OCI-LY1 (cell line): ENCODE measurements at regions not wholly inside any gene's neighbourhood (a gene's known extent, or its start where the extent isn't known, plus 50 kb on each side); places are given as distances from the start of the nearest gene placed in this dataset.
"Not testable (repeated sequence)": the region's sequence is repeated elsewhere in the genome, so short reads cannot be mapped to it uniquely, and the experiment has no call there.

Experiments used
- H2AFZ ChIP-seq: fragments of 200-600 bp; sonication (generic), shearing (Covaris generic); 2 replicates; pipeline ENCODE4 v1.6.0; 2014; ENCODE audit warnings: antibody characterized with exemption, mild to moderate bottlenecking, low read length
- H3F3A ChIP-seq: fragments of 200-600 bp; sonication (generic), shearing (Covaris generic); 2 replicates; pipeline ENCODE4 v1.6.0; 2014; ENCODE audit warnings: mild to moderate bottlenecking, antibody characterized with exemption, low read length, moderate library complexity; ENCODE audit not compliant: insufficient read depth
- H3K27ac ChIP-seq: fragments of 200-600 bp; sonication (generic); 2 replicates; pipeline ENCODE4 v1.5.1; 2014; ENCODE audit warnings: low read length, mixed run types, mild to moderate bottlenecking, low read depth; ENCODE audit not compliant: poor library complexity, severe bottlenecking
- H3K27me3 ChIP-seq: fragments of 200-600 bp; sonication (generic); 2 replicates; pipeline ENCODE4 v1.6.0; 2014; ENCODE audit warnings: antibody characterized with exemption, mild to moderate bottlenecking, low read length, moderate library complexity; ENCODE audit not compliant: insufficient read depth
- H3K36me3 ChIP-seq: fragments of 200-600 bp; sonication (generic); 2 replicates; pipeline ENCODE4 v1.6.1; 2014; ENCODE audit warnings: mild to moderate bottlenecking, antibody characterized with exemption, low read length, moderate library complexity, mixed read lengths; ENCODE audit not compliant: insufficient read depth
- H3K4me1 ChIP-seq: fragments of 200-600 bp; sonication (generic); 2 replicates; pipeline ENCODE4 v1.5.1; 2014; ENCODE audit warnings: mild to moderate bottlenecking, low read length, moderate library complexity; ENCODE audit not compliant: insufficient read depth, severe bottlenecking
- H3K4me2 ChIP-seq: fragments of 200-600 bp; sonication (generic), shearing (Covaris generic); 2 replicates; pipeline ENCODE4 v1.6.1; 2014; ENCODE audit warnings: low read length
- H3K4me3 ChIP-seq: fragments of 200-600 bp; sonication (generic); 2 replicates; pipeline ENCODE4 v1.5.1; 2014; ENCODE audit warnings: low read length, low read depth, mild to moderate bottlenecking, mixed read lengths; ENCODE audit not compliant: poor library complexity, severe bottlenecking
- H3K79me2 ChIP-seq: fragments of 200-600 bp; shearing (Covaris generic); 2 replicates; pipeline ENCODE4 v1.6.1; 2016; ENCODE audit warnings: mixed run types, low read length, mixed read lengths; ENCODE audit not compliant: insufficient read depth
- H3K9ac ChIP-seq: fragments of 200-600 bp; sonication (generic), shearing (Covaris generic); 2 replicates; pipeline ENCODE4 v1.6.1; 2014; ENCODE audit warnings: mild to moderate bottlenecking, low read length, mixed read lengths
- H3K9me2 ChIP-seq: fragments of 200-600 bp; sonication (generic), shearing (Covaris generic); 2 replicates; pipeline ENCODE4 v1.6.1; 2014; ENCODE audit warnings: low read depth, mild to moderate bottlenecking, low read length, mixed read lengths
- H3K9me3 ChIP-seq: fragments of 200-600 bp; shearing (Covaris generic); 2 replicates; pipeline ENCODE4 v1.6.1; 2014; ENCODE audit warnings: low read length, mixed read lengths
- H4K20me1 ChIP-seq: fragments of 200-600 bp; sonication (generic), shearing (Covaris generic); 2 replicates; pipeline ENCODE4 v1.6.0; 2016; ENCODE audit warnings: mild to moderate bottlenecking, low read length; ENCODE audit not compliant: insufficient read depth
- EZH2 ChIP-seq: fragments of 200-600 bp; sonication (generic), shearing (Covaris generic); IDR thresholded peaks from 2 replicates; pipeline ENCODE4 v1.8.0; 2017; ENCODE audit warnings: borderline replicate concordance, mixed run types, mild to moderate bottlenecking, antibody characterized with exemption, low read length, moderate library complexity, mixed read lengths
- TF ChIP-seq, protein P1 (sequence below): fragments of 200-600 bp; sonication (generic), shearing (Covaris generic); IDR thresholded peaks from 2 replicates; pipeline ENCODE4 v1.5.1; 2017; ENCODE audit warnings: mild to moderate bottlenecking, antibody characterized with exemption, low read length, moderate library complexity, mixed read lengths

DNA sequence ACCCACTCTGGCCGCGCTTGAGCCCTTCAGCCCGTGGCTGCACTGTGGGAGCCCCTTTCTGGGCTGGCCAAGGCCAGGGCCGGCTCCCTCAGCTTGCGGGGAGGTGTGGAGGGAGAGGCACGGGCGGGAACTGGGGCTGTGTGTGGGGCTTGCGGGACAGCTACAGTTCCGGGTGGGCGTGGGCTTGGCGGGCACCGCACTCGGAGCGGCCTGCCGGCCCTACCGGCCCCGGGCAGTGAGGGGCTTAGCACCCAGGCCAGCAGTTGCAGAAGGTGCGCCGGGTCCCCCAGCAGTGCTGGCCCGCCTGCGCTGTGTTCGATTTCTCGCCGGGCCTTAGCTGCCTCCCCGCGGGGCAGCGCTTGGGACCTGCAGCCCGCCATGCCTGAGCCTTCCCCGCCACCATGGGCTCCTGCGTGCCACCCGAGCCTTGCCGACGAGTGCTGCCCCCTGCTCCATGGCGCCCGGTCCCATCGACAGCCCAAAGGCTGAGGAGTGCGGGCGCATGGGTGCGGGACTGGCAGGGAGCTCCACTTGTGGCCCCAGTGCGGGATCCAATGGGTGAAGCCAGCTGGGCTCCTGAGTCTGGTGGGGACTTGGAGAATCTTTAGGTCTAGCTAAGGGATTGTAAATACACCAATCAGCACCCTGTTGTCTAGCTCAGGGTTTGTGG, 173.7 kb upstream of the FIGN start:
- no peaks in the 10 kb centered on the region for H4K20me1 ChIP-seq
- no peak overlapping the region for H2AFZ ChIP-seq
- no peak overlapping the region for H3K4me2 ChIP-seq
- H3F3A ChIP-seq, result no peaks in the 10 kb centered on the region
- H3K4me3 ChIP-seq, result no peak overlapping the region
- H3K36me3 ChIP-seq, result no peaks in the 10 kb centered on the region
- H3K9me3 ChIP-seq, result no peaks in the 10 kb centered on the region
- no peaks in the 10 kb centered on the region for H3K79me2 ChIP-seq
- H3K9me2 ChIP-seq, result no peaks in the 10 kb centered on the region
- TF ChIP-seq, protein P1, sequence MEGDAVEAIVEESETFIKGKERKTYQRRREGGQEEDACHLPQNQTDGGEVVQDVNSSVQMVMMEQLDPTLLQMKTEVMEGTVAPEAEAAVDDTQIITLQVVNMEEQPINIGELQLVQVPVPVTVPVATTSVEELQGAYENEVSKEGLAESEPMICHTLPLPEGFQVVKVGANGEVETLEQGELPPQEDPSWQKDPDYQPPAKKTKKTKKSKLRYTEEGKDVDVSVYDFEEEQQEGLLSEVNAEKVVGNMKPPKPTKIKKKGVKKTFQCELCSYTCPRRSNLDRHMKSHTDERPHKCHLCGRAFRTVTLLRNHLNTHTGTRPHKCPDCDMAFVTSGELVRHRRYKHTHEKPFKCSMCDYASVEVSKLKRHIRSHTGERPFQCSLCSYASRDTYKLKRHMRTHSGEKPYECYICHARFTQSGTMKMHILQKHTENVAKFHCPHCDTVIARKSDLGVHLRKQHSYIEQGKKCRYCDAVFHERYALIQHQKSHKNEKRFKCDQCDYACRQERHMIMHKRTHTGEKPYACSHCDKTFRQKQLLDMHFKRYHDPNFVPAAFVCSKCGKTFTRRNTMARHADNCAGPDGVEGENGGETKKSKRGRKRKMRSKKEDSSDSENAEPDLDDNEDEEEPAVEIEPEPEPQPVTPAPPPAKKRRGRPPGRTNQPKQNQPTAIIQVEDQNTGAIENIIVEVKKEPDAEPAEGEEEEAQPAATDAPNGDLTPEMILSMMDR, result no peak
- TF ChIP-seq EZH2, result no peak
- H3K9ac ChIP-seq, result no peak overlapping the region
- H3K4me1 ChIP-seq, result no peaks in the 10 kb centered on the region
- no peaks in the 10 kb centered on the region for H3K27me3 ChIP-seq
- H3K27ac ChIP-seq, result no peak overlapping the region

DNA sequence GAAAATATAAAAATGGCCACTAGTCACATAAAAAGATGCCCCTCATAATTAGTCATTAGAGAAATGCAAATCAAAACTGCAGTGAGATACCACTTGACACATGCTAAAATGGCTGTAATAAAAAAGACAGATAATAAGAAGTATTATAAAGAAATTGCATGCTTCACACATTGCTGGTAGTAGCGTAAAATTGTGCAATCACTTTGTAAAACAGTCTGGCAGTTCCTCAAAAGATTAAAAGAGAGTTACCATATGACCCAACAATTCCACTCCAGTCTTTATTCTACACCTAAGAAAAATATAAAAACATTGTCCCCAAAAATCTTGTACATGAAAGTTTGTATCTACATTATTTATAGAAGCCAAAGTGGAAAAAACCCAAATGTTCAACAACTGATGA, 170.6 kb upstream of the FIGN start:
- Histone ChIP-seq H3K4me1 (no peaks in the 10 kb centered on the region), H2AFZ (no peak overlapping the region), H3K9ac (no peak overlapping the region), H3K4me3 (no peak overlapping the region), H4K20me1 (no peaks in the 10 kb centered on the region), H3K9me2 (no peaks in the 10 kb centered on the region), H3K4me2 (no peak overlapping the region), H3K27ac (no peak overlapping the region), H3F3A (no peaks in the 10 kb centered on the region), H3K9me3 (no peaks in the 10 kb centered on the region), H3K36me3 (no peaks in the 10 kb centered on the region), H3K27me3 (no peaks in the 10 kb centered on the region), H3K79me2 (no peaks in the 10 kb centered on the region)
- TF ChIP-seq EZH2, result no peak
- TF ChIP-seq, protein P1, result no peak

GRCh38 chr2:163897799-163898198, 162.0 kb upstream of the FIGN start:
- H3K79me2 ChIP-seq, result no peaks in the 10 kb centered on the region
- no peak overlapping the region for H3K4me3 ChIP-seq
- H3K9ac ChIP-seq, result no peak overlapping the region
- H2AFZ ChIP-seq, result no peak overlapping the region
- no peaks in the 10 kb centered on the region for H3K27me3 ChIP-seq
- no peak overlapping the region for H3K4me2 ChIP-seq
- no peaks in the 10 kb centered on the region for H3K9me3 ChIP-seq
- no peaks in the 10 kb centered on the region for H3F3A ChIP-seq
- H3K36me3 ChIP-seq, result no peaks in the 10 kb centered on the region
- H4K20me1 ChIP-seq, result no peaks in the 10 kb centered on the region
- no peaks in the 10 kb centered on the region for H3K4me1 ChIP-seq
- H3K27ac ChIP-seq, result no peak overlapping the region
- no peak for TF ChIP-seq EZH2
- TF ChIP-seq, protein P1, result no peak
- H3K9me2 ChIP-seq, result no peaks in the 10 kb centered on the region

- H3K9me2 ChIP-seq, H3K79me2 ChIP-seq, H3F3A ChIP-seq, H3K9me3 ChIP-seq, H3K36me3 ChIP-seq, H3K27me3 ChIP-seq, H3K9ac ChIP-seq, H2AFZ ChIP-seq, H3K27ac ChIP-seq, H3K4me2 ChIP-seq, H3K4me1 ChIP-seq, H4K20me1 ChIP-seq, H3K4me3 ChIP-seq: not testable (repeated sequence)
Observed at GRCh38 chr2:163893444-163893843, 157.6 kb upstream of the FIGN start.
